ENCODE measurements at regions not wholly inside any gene's neighbourhood (a gene's known extent, or its start where the extent isn't known, plus 50 kb on each side); places are given as distances from the start of the nearest gene placed in this dataset.
"Not testable (repeated sequence)": the region's sequence is repeated elsewhere in the genome, so short reads cannot be mapped to it uniquely, and the experiment has no call there.

GRCh38 chr15:62850791-62851291, 191.7 kb upstream of the TPM1 start:
- Mint-ChIP-seq H3K27ac (no peak overlapping the region), H3K9me3 (ENCODE audit: low read depth) (no peaks in the 10 kb centered on the region), H3K4me1 (ENCODE audit: low read depth) (no peaks in the 10 kb centered on the region), H3K36me3 (no peaks in the 10 kb centered on the region), H3K4me3 (no peak overlapping the region), H3K27me3 (peaks cover 3% of the 10 kb centered on the region)

- H3K4me1 Mint-ChIP-seq (ENCODE audit: low read depth): no peaks in the 10 kb centered on the region
- peaks cover under 1% of the 10 kb centered on the region for H3K36me3 Mint-ChIP-seq
- no peak overlapping the region for H3K27ac Mint-ChIP-seq
- H3K9me3 Mint-ChIP-seq (ENCODE audit: low read depth): no peaks in the 10 kb centered on the region
- peaks cover 7% of the 10 kb centered on the region for H3K27me3 Mint-ChIP-seq
- H3K4me3 Mint-ChIP-seq: no peak overlapping the region
Observed at GRCh38 chr15:62853114-62853840, 189.3 kb upstream of the TPM1 start.

- H3K27me3 Mint-ChIP-seq: peaks cover 7% of the 10 kb centered on the region
- H3K4me1 Mint-ChIP-seq (ENCODE audit: low read depth): no peaks in the 10 kb centered on the region
- no peak overlapping the region for H3K27ac Mint-ChIP-seq
- no peaks in the 10 kb centered on the region for H3K9me3 Mint-ChIP-seq (ENCODE audit: low read depth)
- peaks cover 2% of the 10 kb centered on the region for H3K36me3 Mint-ChIP-seq
- no peak overlapping the region for H3K4me3 Mint-ChIP-seq
Observed at GRCh38 chr15:62853841-62854225, 188.7 kb upstream of the TPM1 start.

- H3K4me1 Mint-ChIP-seq (ENCODE audit: low read depth): no peaks in the 10 kb centered on the region
- no peak overlapping the region for H3K4me3 Mint-ChIP-seq
- H3K9me3 Mint-ChIP-seq (ENCODE audit: low read depth): no peaks in the 10 kb centered on the region
- peaks cover 2% of the 10 kb centered on the region for H3K36me3 Mint-ChIP-seq
- peaks cover 7% of the 10 kb centered on the region for H3K27me3 Mint-ChIP-seq
- no peak overlapping the region for H3K27ac Mint-ChIP-seq
Observed at GRCh38 chr15:62854420-62855084, 188.0 kb upstream of the TPM1 start.

- H3K9me3 Mint-ChIP-seq (ENCODE audit: low read depth): no peaks in the 10 kb centered on the region
- H3K36me3 Mint-ChIP-seq: peaks cover 2% of the 10 kb centered on the region
- H3K4me1 Mint-ChIP-seq (ENCODE audit: low read depth): no peaks in the 10 kb centered on the region
- H3K27me3 Mint-ChIP-seq: peaks cover 6% of the 10 kb centered on the region
- no peak overlapping the region for H3K4me3 Mint-ChIP-seq
- no peak overlapping the region for H3K27ac Mint-ChIP-seq
Observed at GRCh38 chr15:62855085-62855476, 187.5 kb upstream of the TPM1 start.

- Mint-ChIP-seq H3K27me3 (peaks cover 5% of the 10 kb centered on the region), H3K36me3 (peaks cover 2% of the 10 kb centered on the region), H3K4me3 (no peak overlapping the region), H3K9me3 (ENCODE audit: low read depth) (no peaks in the 10 kb centered on the region), H3K27ac (no peak overlapping the region), H3K4me1 (ENCODE audit: low read depth) (no peaks in the 10 kb centered on the region)
Observed at GRCh38 chr15:62856466-62857246, 185.9 kb upstream of the TPM1 start.

GRCh38 chr15:62857411-62857853, 185.1 kb upstream of the TPM1 start:
- no peaks in the 10 kb centered on the region for H3K9me3 Mint-ChIP-seq (ENCODE audit: low read depth)
- peaks cover 8% of the 10 kb centered on the region for H3K27me3 Mint-ChIP-seq
- H3K4me3 Mint-ChIP-seq: no peak overlapping the region

GRCh38 chr15:62858343-62858742, 184.2 kb upstream of the TPM1 start:
- Mint-ChIP-seq H3K4me1 (ENCODE audit: low read depth) (no peaks in the 10 kb centered on the region), H3K36me3 (peaks cover 2% of the 10 kb centered on the region), H3K9me3 (ENCODE audit: low read depth) (no peaks in the 10 kb centered on the region), H3K27me3 (peaks cover 8% of the 10 kb centered on the region), H3K4me3 (no peak overlapping the region), H3K27ac (no peak overlapping the region)

More at GRCh38 chr15:62857411-62857853, 185.1 kb upstream of the TPM1 start:
- H3K4me1 Mint-ChIP-seq (ENCODE audit: low read depth): no peaks in the 10 kb centered on the region
- no peak overlapping the region for H3K27ac Mint-ChIP-seq
- peaks cover 2% of the 10 kb centered on the region for H3K36me3 Mint-ChIP-seq

GRCh38 chr15:62862717-62863116, 179.8 kb upstream of the TPM1 start:
- Mint-ChIP-seq H3K4me3 (no peak overlapping the region), H3K4me1 (ENCODE audit: low read depth) (no peaks in the 10 kb centered on the region), H3K27me3 (peaks cover 5% of the 10 kb centered on the region), H3K9me3 (ENCODE audit: low read depth) (no peaks in the 10 kb centered on the region), H3K36me3 (peaks cover 2% of the 10 kb centered on the region), H3K27ac (no peak overlapping the region)

- H3K36me3 Mint-ChIP-seq: no peaks in the 10 kb centered on the region
- no peaks in the 10 kb centered on the region for H3K4me1 Mint-ChIP-seq (ENCODE audit: low read depth)
- peaks cover 3% of the 10 kb centered on the region for H3K9me3 Mint-ChIP-seq (ENCODE audit: low read depth)
- no peak overlapping the region for H3K27ac Mint-ChIP-seq
- no peak overlapping the region for H3K4me3 Mint-ChIP-seq
- H3K27me3 Mint-ChIP-seq: peaks cover 4% of the 10 kb centered on the region
Observed at GRCh38 chr15:62866366-62866765, 176.2 kb upstream of the TPM1 start.

GRCh38 chr15:62867844-62868243, 174.7 kb upstream of the TPM1 start:
- peaks cover 3% of the 10 kb centered on the region for H3K9me3 Mint-ChIP-seq (ENCODE audit: low read depth)
- H3K27ac Mint-ChIP-seq: no peak overlapping the region
- H3K4me1 Mint-ChIP-seq (ENCODE audit: low read depth): no peaks in the 10 kb centered on the region

GRCh38 chr15:62868507-62868906, 174.0 kb upstream of the TPM1 start:
- no peak overlapping the region for H3K27ac Mint-ChIP-seq
- H3K9me3 Mint-ChIP-seq (ENCODE audit: low read depth): peaks cover 3% of the 10 kb centered on the region
- peaks cover 1% of the 10 kb centered on the region for H3K27me3 Mint-ChIP-seq
- H3K4me3 Mint-ChIP-seq: no peak overlapping the region
- no peaks in the 10 kb centered on the region for H3K4me1 Mint-ChIP-seq (ENCODE audit: low read depth)
- no peaks in the 10 kb centered on the region for H3K36me3 Mint-ChIP-seq

More at GRCh38 chr15:62867844-62868243, 174.7 kb upstream of the TPM1 start:
- Mint-ChIP-seq H3K4me3 (no peak overlapping the region), H3K36me3 (no peaks in the 10 kb centered on the region), H3K27me3 (peaks cover 1% of the 10 kb centered on the region)

- no peak overlapping the region for H3K4me3 Mint-ChIP-seq
- H3K9me3 Mint-ChIP-seq (ENCODE audit: low read depth): peaks cover 3% of the 10 kb centered on the region
- H3K4me1 Mint-ChIP-seq (ENCODE audit: low read depth): no peaks in the 10 kb centered on the region
- H3K36me3 Mint-ChIP-seq: no peaks in the 10 kb centered on the region
- H3K27ac Mint-ChIP-seq: no peak overlapping the region
- H3K27me3 Mint-ChIP-seq: peaks cover 1% of the 10 kb centered on the region
Observed at GRCh38 chr15:62869116-62869515, 173.4 kb upstream of the TPM1 start.

- H3K27ac Mint-ChIP-seq: no peak overlapping the region
- no peaks in the 10 kb centered on the region for H3K36me3 Mint-ChIP-seq
- no peak overlapping the region for H3K4me3 Mint-ChIP-seq
- peaks cover 1% of the 10 kb centered on the region for H3K27me3 Mint-ChIP-seq
- H3K9me3 Mint-ChIP-seq (ENCODE audit: low read depth): peaks cover 3% of the 10 kb centered on the region
- no peaks in the 10 kb centered on the region for H3K4me1 Mint-ChIP-seq (ENCODE audit: low read depth)
Observed at GRCh38 chr15:62870216-62870615, 172.3 kb upstream of the TPM1 start.

GRCh38 chr15:62870701-62871100, 171.8 kb upstream of the TPM1 start:
- H3K36me3 Mint-ChIP-seq; H3K9me3 Mint-ChIP-seq (ENCODE audit: low read depth); H3K4me1 Mint-ChIP-seq (ENCODE audit: low read depth); H3K27me3 Mint-ChIP-seq; H3K4me3 Mint-ChIP-seq; H3K27ac Mint-ChIP-seq: not testable (repeated sequence)

All from activated naive CD8-positive, alpha-beta T cell (primary cell).